Choroid plexus epithelial cell (primary cell): ENCODE measurements at regions not wholly inside any gene's neighbourhood (a gene's known extent, or its start where the extent isn't known, plus 50 kb on each side); places are given as distances from the start of the nearest gene placed in this dataset.

Experiments used
- DNase-seq: peaks from one replicate; pipeline ENCODE4 v3.0.0-alpha.2; 2010; ENCODE audit warnings: low read depth
- H3K4me3 ChIP-seq: 2 replicates; pipeline ENCODE4 v1.5.1; 2011; ENCODE audit warnings: low read depth, mild to moderate bottlenecking, control low read depth, low read length, moderate library complexity
- CTCF ChIP-seq: conservative IDR thresholded peaks from 2 replicates; pipeline ENCODE4 v1.5.1; 2011; ENCODE audit warnings: low read depth, mild to moderate bottlenecking, control low read depth, inconsistent platforms, low read length, moderate library complexity

- TF ChIP-seq CTCF = no peak
- DNase-seq = no peak
- no peak overlapping the region for H3K4me3 ChIP-seq
These were observed 214.7 kb upstream of the INTU start for GRCh38 chr4:127417885-127418535.

- no peak for TF ChIP-seq CTCF
- DNase-seq = no peak
- no peak overlapping the region for H3K4me3 ChIP-seq
These were observed 213.3 kb upstream of the INTU start for GRCh38 chr4:127419431-127419830.

GRCh38 chr4:127421437-127421836, 211.3 kb upstream of the INTU start:
- H3K4me3 ChIP-seq = no peak overlapping the region
- TF ChIP-seq CTCF = no peak
- no peak for DNase-seq

GRCh38 chr4:127425202-127425845, 207.4 kb upstream of the INTU start:
- no peak overlapping the region for H3K4me3 ChIP-seq

GRCh38 chr4:127425851-127426250, 206.9 kb upstream of the INTU start:
- no peak for TF ChIP-seq CTCF
- no peak for DNase-seq
- no peak overlapping the region for H3K4me3 ChIP-seq

More at GRCh38 chr4:127425202-127425845, 207.4 kb upstream of the INTU start:
- TF ChIP-seq CTCF = no peak
- no peak for DNase-seq

- H3K4me3 ChIP-seq = no peak overlapping the region
- no peak for DNase-seq
These were observed 191.2 kb upstream of the INTU start for GRCh38 chr4:127441571-127441970.

More at GRCh38 chr4:127441571-127441970, 191.2 kb upstream of the INTU start:
- no peak for TF ChIP-seq CTCF
